Body of pancreas (tissue), 4 donors: ENCODE measurements at regions not wholly inside any gene's neighbourhood (a gene's known extent, or its start where the extent isn't known, plus 50 kb on each side); places are given as distances from the start of the nearest gene placed in this dataset.

ENCODE experiments used
- ATAC-seq: fragments of 150-250 bp; one replicate; pipeline ENCODE4 v1.9.1; 2016
- DNase-seq, 4 donors: peaks; one replicate each; pipeline ENCODE4 v3.0.0-alpha.2; 2019
- H3K27ac ChIP-seq, 4 donors: fragments of 200-600 bp; sonication (generic); 1 replicate in 3 of 4; 2 replicates in 1 of 4; pipeline versions ENCODE4 v1.5.1 to v1.6.1; 2016 to 2019; ENCODE audit warnings: mild to moderate bottlenecking in 1 of 4, mixed read lengths in 1 of 4, moderate library complexity in 1 of 4
- H3K27me3 ChIP-seq, 2 donors: fragments of 200-600 bp; sonication (generic); one replicate each; pipeline ENCODE4 v1.6.0; 2016; ENCODE audit warnings: mild to moderate bottlenecking in 1 of 2
- H3K36me3 ChIP-seq, 2 donors: fragments of 200-600 bp; sonication (generic); replicated peaks in 1 of 2; 2 replicates each; pipeline ENCODE4 v1.5.1; 2016; ENCODE audit warnings: low read depth in 2 of 2; ENCODE audit not compliant: insufficient read depth in 1 of 2
- H3K4me1 ChIP-seq: fragments of 200-600 bp; sonication (generic); one replicate; pipeline ENCODE4 v1.6.0; 2016
- H3K4me3 ChIP-seq, 2 donors: fragments of 200-600 bp; sonication (generic); 1 replicate in 1 of 2; 2 replicates in 1 of 2; pipeline ENCODE4 v1.5.1; 2016 to 2019
- H3K9me3 ChIP-seq, 3 donors: fragments of 200-600 bp; sonication (generic); 1 replicate in 2 of 3; 2 replicates in 1 of 3; pipeline ENCODE4 v1.5.1; 2016
- CTCF ChIP-seq, 7 experiments: fragments of 450-650 bp in 4 of 7; fragments of 200-600 bp in 3 of 7; sonication (generic) in 3 of 7; IDR thresholded peaks; one replicate each; pipeline ENCODE4 v1.5.1; 2016 to 2019; ENCODE audit warnings: antibody characterized with exemption in 7 of 7
- POLR2A ChIP-seq, 3 donors: fragments of 450-650 bp; IDR thresholded peaks; one replicate each; pipeline ENCODE4 v1.6.1; 2016; ENCODE audit warnings: antibody characterized with exemption in 3 of 3, mild to moderate bottlenecking in 2 of 3
- WGBS, 2 donors: methylation state at CpG; one replicate each; pipeline ENCODE4 v1.1.5; 2017; 5-methylcytosine and 5-hydroxymethylcytosine counted together
- intact Hi-C: fragments of 100-400 bp; cut with DNase I; formaldehyde crosslinking; loops from one replicate; pipeline ENCODE4 v1.15.1; 2023

- ATAC-seq (no peak), DNase-seq (no peak)
- no peak for TF ChIP-seq POLR2A (IDR thresholded peaks at IDR 0.05)
- H3K27ac ChIP-seq, result no peak overlapping the region
- intact Hi-C loops, result no loop called here
- no peaks in the 10 kb centered on the region for H3K9me3 ChIP-seq
- H3K27me3 ChIP-seq, result no peaks in the 10 kb centered on the region
- 53 to 57% methylated on average over 2 of the region's 2 CpGs for WGBS, 2 donors
- H3K36me3 ChIP-seq, result no peaks in the 10 kb centered on the region
- no peaks in the 10 kb centered on the region for H3K4me1 ChIP-seq
- no peak overlapping the region for H3K4me3 ChIP-seq
Observed at GRCh38 chrX:142742581-142742980, 283.1 kb upstream of the SPANXN4 start.

- no peaks in the 10 kb centered on the region for H3K27me3 ChIP-seq
- no peak overlapping the region for H3K4me3 ChIP-seq
- H3K4me1 ChIP-seq, result no peaks in the 10 kb centered on the region
- intact Hi-C loops, result no loop called here
- DNase-seq (no peak), ATAC-seq (no peak)
- no peaks in the 10 kb centered on the region for H3K9me3 ChIP-seq
- 33 to 42% methylated on average over 2 of the region's 2 CpGs for WGBS, 2 donors
- H3K36me3 ChIP-seq, result no peaks in the 10 kb centered on the region
- TF ChIP-seq POLR2A (IDR thresholded peaks at IDR 0.05) (no peak), CTCF (IDR thresholded peaks at IDR 0.05) (no peak)
- H3K27ac ChIP-seq, result no peak overlapping the region
Observed at GRCh38 chrX:142733327-142733726, 292.4 kb upstream of the SPANXN4 start.

- Histone ChIP-seq H3K36me3 (no peaks in the 10 kb centered on the region), H3K4me3 (no peak overlapping the region), H3K27me3 (no peaks in the 10 kb centered on the region), H3K4me1 (no peaks in the 10 kb centered on the region), H3K27ac (no peak overlapping the region), H3K9me3 (no peaks in the 10 kb centered on the region)
- TF ChIP-seq CTCF (IDR thresholded peaks at IDR 0.05) (no peak), POLR2A (IDR thresholded peaks at IDR 0.05) (no peak)
- ATAC-seq (no peak), DNase-seq (no peak)
- intact Hi-C loops, result no loop called here
- 15 to 16% methylated on average over 3 of the region's 3 CpGs for WGBS, 2 donors
Observed at GRCh38 chrX:142711796-142712290, 313.9 kb upstream of the SPANXN4 start.

GRCh38 chrX:142702749-142703148 is 323.0 kb upstream of the SPANXN4 start:
- Histone ChIP-seq H3K4me3 (no peak overlapping the region), H3K4me1 (no peaks in the 10 kb centered on the region), H3K36me3 (no peaks in the 10 kb centered on the region), H3K9me3 (no peaks in the 10 kb centered on the region), H3K27ac (no peak overlapping the region), H3K27me3 (no peaks in the 10 kb centered on the region)
- DNase-seq (no peak), ATAC-seq (no peak)
- intact Hi-C loops, result no loop called here
- WGBS, 2 donors, result 34 to 46% methylated on average over 2 of the region's 2 CpGs
- TF ChIP-seq POLR2A (IDR thresholded peaks at IDR 0.05), result no peak
- TF ChIP-seq CTCF (IDR thresholded peaks at IDR 0.05), result no peak

GRCh38 chrX:142688256-142688655 is 337.5 kb upstream of the SPANXN4 start:
- WGBS, 2 donors, result 88 to 90% methylated on average over 2 of the region's 2 CpGs

More at GRCh38 chrX:142688256-142688655, 337.5 kb upstream of the SPANXN4 start:
- Histone ChIP-seq H3K9me3 (no peaks in the 10 kb centered on the region), H3K27me3 (no peaks in the 10 kb centered on the region), H3K27ac (no peak overlapping the region), H3K36me3 (no peaks in the 10 kb centered on the region), H3K4me3 (no peak overlapping the region), H3K4me1 (peaks cover 5% of the 10 kb centered on the region)
- ATAC-seq (no peak), DNase-seq (no peak)
- TF ChIP-seq CTCF (IDR thresholded peaks at IDR 0.05) (no peak), POLR2A (IDR thresholded peaks at IDR 0.05) (no peak)
- intact Hi-C loops, result no loop called here
